ENCODE measurements at regions not wholly inside any gene's neighbourhood (a gene's known extent, or its start where the extent isn't known, plus 50 kb on each side); places are given as distances from the start of the nearest gene placed in this dataset.

DNA sequence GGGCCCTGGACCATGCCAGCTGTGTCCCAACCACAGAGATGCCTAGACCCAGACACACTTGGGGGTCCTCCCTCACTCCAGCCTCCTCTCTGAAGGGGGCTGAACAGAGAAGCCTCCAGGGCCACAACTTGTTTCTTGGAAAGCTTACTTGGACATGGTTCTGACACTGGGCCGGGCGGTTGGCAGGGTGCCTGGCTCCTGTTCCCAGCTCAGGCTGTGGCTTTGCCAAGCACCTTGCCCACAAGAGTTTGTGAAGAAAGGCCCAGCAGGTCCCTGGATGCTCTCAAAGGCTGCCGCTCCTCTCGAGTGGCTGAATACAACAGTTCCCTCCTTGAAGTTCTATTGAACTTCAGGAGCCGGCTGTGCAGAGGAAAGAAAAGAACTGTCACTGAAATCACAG is 181.6 kb downstream of the PTPN20 start:
- Mint-ChIP-seq H3K4me1 (ENCODE audit: low read depth) (no peaks in the 10 kb centered on the region), H3K9me3 (0 out of 2 replicates have a peak, but pooled peaks cover 4% of the 10 kb centered on the region), H3K4me3 (no peak overlapping the region), H3K27me3 (ENCODE audit: insufficient read depth) (peaks cover 49% of the 10 kb centered on the region), H3K27ac (no peak overlapping the region), H3K36me3 (ENCODE audit: low read depth) (peaks cover 21% of the 10 kb centered on the region)
- no peak for TF ChIP-seq CTCF (IDR thresholded peaks at IDR 0.05)
- DNase-seq, result no peak

- H3K4me3 Mint-ChIP-seq, result no peak overlapping the region
- no peak for TF ChIP-seq CTCF (IDR thresholded peaks at IDR 0.05)
- DNase-seq, result no peak
- H3K27me3 Mint-ChIP-seq (ENCODE audit: insufficient read depth), result peaks cover 42% of the 10 kb centered on the region
- 0 out of 2 replicates have a peak, but pooled peaks cover 4% of the 10 kb centered on the region for H3K9me3 Mint-ChIP-seq
- H3K27ac Mint-ChIP-seq, result no peak overlapping the region
- H3K4me1 Mint-ChIP-seq (ENCODE audit: low read depth), result no peaks in the 10 kb centered on the region
- H3K36me3 Mint-ChIP-seq (ENCODE audit: low read depth), result peaks cover 21% of the 10 kb centered on the region
Observed at GRCh38 chr10:47094126-47094525, 182.9 kb downstream of the PTPN20 start.

- Mint-ChIP-seq H3K27me3 (ENCODE audit: insufficient read depth) (peaks cover 43% of the 10 kb centered on the region), H3K4me3 (no peak overlapping the region), H3K36me3 (ENCODE audit: low read depth) (peaks cover 21% of the 10 kb centered on the region), H3K4me1 (ENCODE audit: low read depth) (no peaks in the 10 kb centered on the region), H3K9me3 (0 out of 2 replicates have a peak, but pooled peaks cover 4% of the 10 kb centered on the region), H3K27ac (no peak overlapping the region)
- TF ChIP-seq CTCF (IDR thresholded peaks at IDR 0.05), result no peak
- no peak for DNase-seq
Observed at GRCh38 chr10:47094636-47095035, 183.4 kb downstream of the PTPN20 start.

DNA sequence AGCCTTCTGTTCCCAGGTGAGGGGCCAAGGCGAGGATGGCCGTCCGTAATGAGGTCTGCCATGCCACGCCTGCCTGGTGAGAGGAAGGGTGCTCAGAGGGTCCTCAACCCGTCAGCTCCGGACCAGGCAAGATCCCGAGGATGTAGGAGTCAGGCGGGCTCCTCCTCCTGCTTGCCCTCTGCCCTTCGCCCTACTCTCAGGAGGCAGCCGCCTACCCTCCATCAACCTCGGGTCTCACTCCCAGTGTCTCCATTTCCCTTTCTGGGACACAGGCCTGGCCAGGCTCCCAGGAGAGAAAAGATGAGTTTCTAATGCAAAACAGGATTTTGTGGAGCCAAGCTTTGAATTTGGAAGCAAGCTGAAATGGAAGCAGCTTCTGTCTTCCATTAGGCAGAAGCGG is 184.0 kb downstream of the PTPN20 start:
- no peak for DNase-seq
- H3K9me3 Mint-ChIP-seq, result 0 out of 2 replicates have a peak, but pooled peaks cover 4% of the 10 kb centered on the region
- TF ChIP-seq CTCF (IDR thresholded peaks at IDR 0.05), result no peak
- H3K36me3 Mint-ChIP-seq (ENCODE audit: low read depth), result peaks cover 21% of the 10 kb centered on the region
- H3K4me3 Mint-ChIP-seq, result no peak overlapping the region
- H3K27me3 Mint-ChIP-seq (ENCODE audit: insufficient read depth), result peaks cover 46% of the 10 kb centered on the region
- no peak overlapping the region for H3K27ac Mint-ChIP-seq
- no peaks in the 10 kb centered on the region for H3K4me1 Mint-ChIP-seq (ENCODE audit: low read depth)

DNA sequence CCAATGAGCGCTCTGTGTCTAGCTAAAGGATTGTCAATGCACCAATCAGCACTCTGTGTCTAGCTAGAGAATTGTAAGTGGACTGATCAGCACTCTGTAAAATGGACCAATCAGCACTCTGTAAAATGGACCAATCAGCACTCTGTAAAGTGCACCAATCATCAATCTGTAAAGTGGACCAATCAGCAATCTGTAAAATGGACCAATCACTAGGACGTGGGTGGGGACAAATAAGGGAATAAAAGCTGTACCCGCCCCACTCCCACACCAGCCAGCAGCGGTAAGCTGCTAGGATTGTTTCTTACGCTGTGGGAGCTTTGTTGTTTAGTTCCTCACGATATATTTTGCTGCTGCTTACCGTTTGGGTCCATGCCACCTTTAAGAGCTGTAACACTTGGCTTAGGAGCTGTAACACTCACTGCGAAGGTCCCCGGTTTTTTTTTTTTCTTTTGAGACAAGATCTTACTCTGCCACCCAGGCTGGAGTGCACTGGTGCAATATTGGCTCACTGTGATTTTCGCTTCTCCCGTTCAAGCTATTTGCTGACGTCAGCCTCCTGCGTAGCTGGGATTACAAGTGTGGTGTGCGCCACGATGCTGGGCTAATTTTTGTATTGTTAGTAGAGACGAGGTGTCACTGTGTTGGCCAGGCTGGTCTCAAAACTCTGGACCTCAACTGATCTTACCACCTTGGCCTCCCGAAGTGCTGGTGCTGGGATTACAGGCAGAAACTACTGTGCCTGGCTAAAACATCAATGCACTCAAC is 184.8 kb downstream of the PTPN20 start:
- Mint-ChIP-seq H3K27ac (no peak overlapping the region), H3K9me3 (0 out of 2 replicates have a peak, but pooled peaks cover 4% of the 10 kb centered on the region), H3K27me3 (ENCODE audit: insufficient read depth) (peaks cover 43% of the 10 kb centered on the region), H3K36me3 (ENCODE audit: low read depth) (peaks cover 21% of the 10 kb centered on the region), H3K4me1 (ENCODE audit: low read depth) (no peaks in the 10 kb centered on the region), H3K4me3 (no peak overlapping the region)
- no peak for TF ChIP-seq CTCF (IDR thresholded peaks at IDR 0.05)
- no peak for DNase-seq
